HEK293T (cell line): ENCODE measurements at regions not wholly inside any gene's neighbourhood (a gene's known extent, or its start where the extent isn't known, plus 50 kb on each side); places are given as distances from the start of the nearest gene placed in this dataset.

Experiments used
- ARNT ChIP-seq: fragments of 450-650 bp; IDR thresholded peaks from 2 replicates; pipeline ENCODE4 v1.6.1; 2017; ENCODE audit warnings: mild to moderate bottlenecking
- BHLHE40 ChIP-seq: fragments of 450-650 bp; IDR thresholded peaks from 2 replicates; pipeline ENCODE4 v1.6.1; 2016; ENCODE audit warnings: mild to moderate bottlenecking, moderate library complexity, borderline replicate concordance
- ELF4 ChIP-seq: fragments of 450-650 bp; IDR thresholded peaks from 2 replicates; pipeline ENCODE4 v1.6.1; 2017; ENCODE audit warnings: antibody characterized with exemption
- FOXK2 ChIP-seq: fragments of 450-650 bp; IDR thresholded peaks from 2 replicates; pipeline ENCODE4 v1.6.1; 2016; ENCODE audit warnings: mild to moderate bottlenecking
- FOXM1 ChIP-seq: fragments of 450-650 bp; IDR thresholded peaks from 2 replicates; pipeline ENCODE4 v1.6.1; 2017; ENCODE audit warnings: mild to moderate bottlenecking, borderline replicate concordance
- HDGF ChIP-seq: fragments of 450-650 bp; IDR thresholded peaks from 2 replicates; pipeline ENCODE4 v1.6.1; 2017; ENCODE audit warnings: antibody characterized with exemption, borderline replicate concordance
- SP1 ChIP-seq: fragments of 450-650 bp; IDR thresholded peaks from 2 replicates; pipeline ENCODE4 v1.6.1; 2017
- SUZ12 ChIP-seq: fragments of 450-650 bp; IDR thresholded peaks from 2 replicates; pipeline ENCODE4 v1.6.1; 2016; ENCODE audit warnings: mild to moderate bottlenecking
- TF ChIP-seq, protein P1 (sequence below): fragments of 450-650 bp; IDR thresholded peaks from 2 replicates; pipeline ENCODE4 v1.6.1; 2016

- no peak for TF ChIP-seq BHLHE40
- TF ChIP-seq ELF4, result no peak
- no peak for TF ChIP-seq ARNT
- TF ChIP-seq FOXM1, result no peak
- no peak for TF ChIP-seq HDGF
- no peak for TF ChIP-seq SUZ12
- TF ChIP-seq FOXK2, result no peak
- TF ChIP-seq SP1, result no peak
- TF ChIP-seq, protein P1, sequence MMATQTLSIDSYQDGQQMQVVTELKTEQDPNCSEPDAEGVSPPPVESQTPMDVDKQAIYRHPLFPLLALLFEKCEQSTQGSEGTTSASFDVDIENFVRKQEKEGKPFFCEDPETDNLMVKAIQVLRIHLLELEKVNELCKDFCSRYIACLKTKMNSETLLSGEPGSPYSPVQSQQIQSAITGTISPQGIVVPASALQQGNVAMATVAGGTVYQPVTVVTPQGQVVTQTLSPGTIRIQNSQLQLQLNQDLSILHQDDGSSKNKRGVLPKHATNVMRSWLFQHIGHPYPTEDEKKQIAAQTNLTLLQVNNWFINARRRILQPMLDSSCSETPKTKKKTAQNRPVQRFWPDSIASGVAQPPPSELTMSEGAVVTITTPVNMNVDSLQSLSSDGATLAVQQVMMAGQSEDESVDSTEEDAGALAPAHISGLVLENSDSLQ, result no peak
Observed at GRCh38 chr7:106740806-106741205, 79.8 kb upstream of the CCDC71L start.
